ENCODE measurements at regions not wholly inside any gene's neighbourhood (a gene's known extent, or its start where the extent isn't known, plus 50 kb on each side); places are given as distances from the start of the nearest gene placed in this dataset.
A peak's percentile ranks its signal among the peaks of the same experiment; 100 is the strongest.

DNA sequence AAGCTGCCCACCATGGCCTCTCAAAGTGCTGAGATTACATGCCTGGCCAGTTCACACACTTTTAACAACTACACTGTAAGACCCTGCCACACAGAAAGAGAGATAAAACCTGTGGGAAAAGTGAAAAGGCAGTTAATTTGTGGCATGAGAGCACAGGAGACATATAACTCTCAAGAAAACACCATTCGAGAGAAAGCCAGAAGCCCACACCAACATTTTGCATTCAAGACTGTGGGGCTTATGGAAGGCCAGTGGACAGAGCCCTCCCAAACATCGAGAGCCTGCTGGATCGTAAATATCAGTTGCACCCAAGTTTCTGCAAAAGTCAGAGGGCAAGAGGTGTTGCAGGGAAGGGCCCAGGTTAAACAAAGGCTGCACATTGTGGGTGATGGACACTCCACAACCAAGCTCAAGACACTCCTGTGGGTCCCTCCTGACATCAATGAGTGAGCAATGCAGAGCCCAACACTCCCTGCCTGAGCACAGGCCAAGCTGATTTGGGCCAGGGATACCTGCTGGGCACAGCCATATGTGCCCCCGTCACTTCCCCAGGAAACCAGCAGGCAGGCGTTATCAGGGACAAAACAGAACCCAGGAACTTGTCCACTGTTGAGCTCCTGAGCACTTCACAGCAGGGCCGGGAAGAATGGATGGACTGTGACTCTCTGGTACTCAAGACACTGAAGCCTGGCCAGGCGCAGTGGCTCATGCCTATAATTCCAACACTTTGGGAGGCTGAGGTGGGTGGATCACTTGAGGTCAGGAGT is 114.4 kb downstream of the ZFP36L2 start:
- Histone ChIP-seq H3K4me3 (ENCODE audit: insufficient read depth, low read length) (no peak overlapping the region), H3K4me1 (ENCODE audit: insufficient read depth, low read length) (peaks cover 12% of the 10 kb centered on the region), H3K27me3 (ENCODE audit: insufficient read depth, low read length) (no peaks in the 10 kb centered on the region), H4K20me1 (ENCODE audit: insufficient read depth, low read length) (no peaks in the 10 kb centered on the region), H2AFZ (ENCODE audit: low read length) (no peak overlapping the region), H3K27ac (ENCODE audit: low read depth, low read length) (no peak overlapping the region), H3K36me3 (ENCODE audit: insufficient read depth, low read length) (no peaks in the 10 kb centered on the region), H3K4me2 (ENCODE audit: insufficient read depth, low read length) (no peak overlapping the region), H3K9me3 (ENCODE audit: low read depth, low read length) (no peaks in the 10 kb centered on the region), H3K79me2 (ENCODE audit: insufficient read depth, low read length) (no peaks in the 10 kb centered on the region)
- no peak for DNase-seq (ENCODE audit: insufficient read length, low spot score, missing footprints)
- TF ChIP-seq, protein P1, sequence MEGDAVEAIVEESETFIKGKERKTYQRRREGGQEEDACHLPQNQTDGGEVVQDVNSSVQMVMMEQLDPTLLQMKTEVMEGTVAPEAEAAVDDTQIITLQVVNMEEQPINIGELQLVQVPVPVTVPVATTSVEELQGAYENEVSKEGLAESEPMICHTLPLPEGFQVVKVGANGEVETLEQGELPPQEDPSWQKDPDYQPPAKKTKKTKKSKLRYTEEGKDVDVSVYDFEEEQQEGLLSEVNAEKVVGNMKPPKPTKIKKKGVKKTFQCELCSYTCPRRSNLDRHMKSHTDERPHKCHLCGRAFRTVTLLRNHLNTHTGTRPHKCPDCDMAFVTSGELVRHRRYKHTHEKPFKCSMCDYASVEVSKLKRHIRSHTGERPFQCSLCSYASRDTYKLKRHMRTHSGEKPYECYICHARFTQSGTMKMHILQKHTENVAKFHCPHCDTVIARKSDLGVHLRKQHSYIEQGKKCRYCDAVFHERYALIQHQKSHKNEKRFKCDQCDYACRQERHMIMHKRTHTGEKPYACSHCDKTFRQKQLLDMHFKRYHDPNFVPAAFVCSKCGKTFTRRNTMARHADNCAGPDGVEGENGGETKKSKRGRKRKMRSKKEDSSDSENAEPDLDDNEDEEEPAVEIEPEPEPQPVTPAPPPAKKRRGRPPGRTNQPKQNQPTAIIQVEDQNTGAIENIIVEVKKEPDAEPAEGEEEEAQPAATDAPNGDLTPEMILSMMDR (IDR thresholded peaks at IDR 0.05; ENCODE audit: extremely low read depth, low read depth, low read length) = no peak

DNA sequence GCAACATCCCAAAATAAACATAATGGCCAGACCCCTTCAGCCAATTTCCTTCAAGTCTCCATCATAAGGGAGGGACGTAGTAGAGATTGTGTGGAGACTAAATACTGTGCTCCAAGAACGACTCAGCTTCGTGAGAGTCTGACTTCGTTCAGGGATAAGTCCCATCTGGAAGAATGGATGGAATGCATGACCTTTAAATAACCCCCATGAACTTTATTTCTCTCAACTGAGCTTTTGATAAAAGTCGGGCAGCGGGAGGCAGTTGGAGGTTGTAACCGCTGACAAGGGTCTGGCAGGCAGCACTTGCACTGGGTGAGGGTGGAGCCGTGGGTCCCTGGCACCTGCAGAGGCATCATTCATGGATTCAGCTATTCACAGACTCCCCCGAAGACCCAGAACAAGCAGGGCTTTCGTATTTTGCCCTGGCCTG is 115.9 kb downstream of the ZFP36L2 start:
- H3K4me3 ChIP-seq (ENCODE audit: insufficient read depth, low read length) = no peak overlapping the region
- no peaks in the 10 kb centered on the region for H4K20me1 ChIP-seq (ENCODE audit: insufficient read depth, low read length)
- H3K4me2 ChIP-seq (ENCODE audit: insufficient read depth, low read length) = peak overlapping the region; percentile 60
- no peaks in the 10 kb centered on the region for H3K27me3 ChIP-seq (ENCODE audit: insufficient read depth, low read length)
- H2AFZ ChIP-seq (ENCODE audit: low read length) = peak overlapping the region; percentile 34
- H3K36me3 ChIP-seq (ENCODE audit: insufficient read depth, low read length) = no peaks in the 10 kb centered on the region
- H3K4me1 ChIP-seq (ENCODE audit: insufficient read depth, low read length) = peaks cover 25% of the 10 kb centered on the region
- TF ChIP-seq, protein P1 (IDR thresholded peaks at IDR 0.05; ENCODE audit: extremely low read depth, low read depth, low read length) = no peak
- H3K9me3 ChIP-seq (ENCODE audit: low read depth, low read length) = no peaks in the 10 kb centered on the region
- H3K79me2 ChIP-seq (ENCODE audit: insufficient read depth, low read length) = no peaks in the 10 kb centered on the region
- peak overlapping the region; percentile 63 for H3K27ac ChIP-seq (ENCODE audit: low read depth, low read length)
- DNase-seq (ENCODE audit: insufficient read length, low spot score, missing footprints) = peak; percentile 94

DNA sequence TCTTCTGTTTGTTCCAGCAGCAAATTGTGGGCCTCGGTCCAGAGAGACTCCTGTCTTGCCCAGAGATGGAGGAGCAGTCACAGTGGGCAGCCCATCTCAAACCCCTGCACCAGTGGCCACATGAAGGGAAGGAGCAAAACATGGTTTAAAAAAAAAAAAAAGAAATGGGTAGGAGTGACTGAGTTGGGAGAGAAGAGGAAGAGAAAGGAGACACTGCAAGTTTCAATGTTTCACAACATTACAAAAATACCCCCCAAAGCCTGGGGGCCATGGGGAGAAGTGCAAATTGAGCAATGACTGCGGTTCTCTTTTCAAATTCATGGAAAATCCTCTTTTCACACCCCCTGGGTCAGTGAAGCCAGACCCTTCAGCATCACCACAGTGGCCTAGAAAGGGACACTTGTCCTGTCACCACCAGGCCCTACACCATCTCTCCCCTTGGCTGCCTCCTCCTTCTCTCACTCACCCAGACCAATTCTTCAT is 117.1 kb downstream of the ZFP36L2 start:
- H3K4me3 ChIP-seq (ENCODE audit: insufficient read depth, low read length) = no peak overlapping the region
- H3K4me1 ChIP-seq (ENCODE audit: insufficient read depth, low read length) = peaks cover 25% of the 10 kb centered on the region
- no peaks in the 10 kb centered on the region for H4K20me1 ChIP-seq (ENCODE audit: insufficient read depth, low read length)
- H3K36me3 ChIP-seq (ENCODE audit: insufficient read depth, low read length) = no peaks in the 10 kb centered on the region
- no peak overlapping the region for H3K4me2 ChIP-seq (ENCODE audit: insufficient read depth, low read length)
- TF ChIP-seq, protein P1 (IDR thresholded peaks at IDR 0.05; ENCODE audit: extremely low read depth, low read depth, low read length) = no peak
- DNase-seq (ENCODE audit: insufficient read length, low spot score, missing footprints) = no peak
- no peaks in the 10 kb centered on the region for H3K79me2 ChIP-seq (ENCODE audit: insufficient read depth, low read length)
- no peak overlapping the region for H2AFZ ChIP-seq (ENCODE audit: low read length)
- no peak overlapping the region for H3K27ac ChIP-seq (ENCODE audit: low read depth, low read length)
- H3K27me3 ChIP-seq (ENCODE audit: insufficient read depth, low read length) = no peaks in the 10 kb centered on the region
- H3K9me3 ChIP-seq (ENCODE audit: low read depth, low read length) = no peaks in the 10 kb centered on the region

DNA sequence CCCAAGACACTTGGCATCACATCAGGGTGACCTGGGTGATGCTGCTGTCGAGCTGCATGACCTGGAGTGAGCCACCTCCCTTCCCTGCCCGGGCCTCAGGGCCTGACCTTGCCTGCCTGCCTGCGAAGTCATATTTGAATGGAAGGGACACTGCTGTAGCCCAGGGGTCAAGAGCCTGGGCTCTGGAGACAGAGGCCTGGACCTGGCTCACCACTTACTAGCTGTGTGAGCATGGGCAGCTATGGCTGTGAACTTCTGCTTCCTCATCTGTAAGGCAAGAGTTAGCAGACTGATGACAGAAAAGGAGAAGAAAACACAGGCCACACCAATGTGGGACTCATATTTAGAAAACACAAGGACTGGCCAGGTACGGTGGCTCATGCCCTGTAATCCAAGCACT is 118.7 kb downstream of the ZFP36L2 start:
- H3K36me3 ChIP-seq (ENCODE audit: insufficient read depth, low read length) = no peaks in the 10 kb centered on the region
- no peaks in the 10 kb centered on the region for H4K20me1 ChIP-seq (ENCODE audit: insufficient read depth, low read length)

More for the DNA sequence above, 118.7 kb downstream of the ZFP36L2 start:
- DNase-seq (ENCODE audit: insufficient read length, low spot score, missing footprints) = no peak
- peaks cover 25% of the 10 kb centered on the region for H3K4me1 ChIP-seq (ENCODE audit: insufficient read depth, low read length)
- TF ChIP-seq, protein P1 (IDR thresholded peaks at IDR 0.05; ENCODE audit: extremely low read depth, low read depth, low read length) = no peak
- H2AFZ ChIP-seq (ENCODE audit: low read length) = no peak overlapping the region
- no peak overlapping the region for H3K4me3 ChIP-seq (ENCODE audit: insufficient read depth, low read length)
- H3K27me3 ChIP-seq (ENCODE audit: insufficient read depth, low read length) = no peaks in the 10 kb centered on the region
- H3K9me3 ChIP-seq (ENCODE audit: low read depth, low read length) = no peaks in the 10 kb centered on the region
- no peak overlapping the region for H3K27ac ChIP-seq (ENCODE audit: low read depth, low read length)
- H3K4me2 ChIP-seq (ENCODE audit: insufficient read depth, low read length) = no peak overlapping the region
- no peaks in the 10 kb centered on the region for H3K79me2 ChIP-seq (ENCODE audit: insufficient read depth, low read length)

Measured in osteoblast (primary cell).